ENCODE measurements at regions not wholly inside any gene's neighbourhood (a gene's known extent, or its start where the extent isn't known, plus 50 kb on each side); places are given as distances from the start of the nearest gene placed in this dataset.
"Not testable (repeated sequence)": the region's sequence is repeated elsewhere in the genome, so short reads cannot be mapped to it uniquely, and the experiment has no call there.

- no peak overlapping the region for H3K4me3 ChIP-seq (ENCODE audit: low read depth, low read length)
- H3K27me3 ChIP-seq (ENCODE audit: control insufficient read depth, insufficient read depth, low read length): no peaks in the 10 kb centered on the region
- no peak overlapping the region for H3K9ac ChIP-seq (ENCODE audit: low read depth, low read length)
- H3K4me1 ChIP-seq (ENCODE audit: control insufficient read depth, insufficient read depth, low read length): no peaks in the 10 kb centered on the region
- H3K9me3 ChIP-seq (ENCODE audit: control insufficient read depth, insufficient read depth, low read length): no peaks in the 10 kb centered on the region
- H3K36me3 ChIP-seq (ENCODE audit: control insufficient read depth, insufficient read depth, low read length): no peaks in the 10 kb centered on the region
These were observed 66.1 kb upstream of the C1QTNF9B start for GRCh38 chr13:23963184-23963931.

- H3K9ac ChIP-seq (ENCODE audit: low read depth, low read length): no peak overlapping the region
These were observed 66.6 kb upstream of the C1QTNF9B start for GRCh38 chr13:23963947-23964346.

GRCh38 chr13:23965346-23965745 is 68.0 kb upstream of the C1QTNF9B start:
- Histone ChIP-seq H3K27me3 (ENCODE audit: control insufficient read depth, insufficient read depth, low read length) (no peaks in the 10 kb centered on the region), H3K36me3 (ENCODE audit: control insufficient read depth, insufficient read depth, low read length) (no peaks in the 10 kb centered on the region), H3K4me3 (ENCODE audit: low read depth, low read length) (no peak overlapping the region), H3K9me3 (ENCODE audit: control insufficient read depth, insufficient read depth, low read length) (no peaks in the 10 kb centered on the region), H3K4me1 (ENCODE audit: control insufficient read depth, insufficient read depth, low read length) (no peaks in the 10 kb centered on the region), H3K9ac (ENCODE audit: low read depth, low read length) (no peak overlapping the region)

More at GRCh38 chr13:23963947-23964346, 66.6 kb upstream of the C1QTNF9B start:
- Histone ChIP-seq H3K36me3 (ENCODE audit: control insufficient read depth, insufficient read depth, low read length) (no peaks in the 10 kb centered on the region), H3K4me1 (ENCODE audit: control insufficient read depth, insufficient read depth, low read length) (no peaks in the 10 kb centered on the region), H3K4me3 (ENCODE audit: low read depth, low read length) (no peak overlapping the region), H3K27me3 (ENCODE audit: control insufficient read depth, insufficient read depth, low read length) (no peaks in the 10 kb centered on the region), H3K9me3 (ENCODE audit: control insufficient read depth, insufficient read depth, low read length) (no peaks in the 10 kb centered on the region)

GRCh38 chr13:23966221-23966690 is 69.0 kb upstream of the C1QTNF9B start:
- H3K4me3 ChIP-seq (ENCODE audit: low read depth, low read length): no peak overlapping the region
- no peaks in the 10 kb centered on the region for H3K27me3 ChIP-seq (ENCODE audit: control insufficient read depth, insufficient read depth, low read length)
- no peaks in the 10 kb centered on the region for H3K9me3 ChIP-seq (ENCODE audit: control insufficient read depth, insufficient read depth, low read length)
- no peaks in the 10 kb centered on the region for H3K4me1 ChIP-seq (ENCODE audit: control insufficient read depth, insufficient read depth, low read length)
- H3K9ac ChIP-seq (ENCODE audit: low read depth, low read length): no peak overlapping the region
- no peaks in the 10 kb centered on the region for H3K36me3 ChIP-seq (ENCODE audit: control insufficient read depth, insufficient read depth, low read length)

DNA sequence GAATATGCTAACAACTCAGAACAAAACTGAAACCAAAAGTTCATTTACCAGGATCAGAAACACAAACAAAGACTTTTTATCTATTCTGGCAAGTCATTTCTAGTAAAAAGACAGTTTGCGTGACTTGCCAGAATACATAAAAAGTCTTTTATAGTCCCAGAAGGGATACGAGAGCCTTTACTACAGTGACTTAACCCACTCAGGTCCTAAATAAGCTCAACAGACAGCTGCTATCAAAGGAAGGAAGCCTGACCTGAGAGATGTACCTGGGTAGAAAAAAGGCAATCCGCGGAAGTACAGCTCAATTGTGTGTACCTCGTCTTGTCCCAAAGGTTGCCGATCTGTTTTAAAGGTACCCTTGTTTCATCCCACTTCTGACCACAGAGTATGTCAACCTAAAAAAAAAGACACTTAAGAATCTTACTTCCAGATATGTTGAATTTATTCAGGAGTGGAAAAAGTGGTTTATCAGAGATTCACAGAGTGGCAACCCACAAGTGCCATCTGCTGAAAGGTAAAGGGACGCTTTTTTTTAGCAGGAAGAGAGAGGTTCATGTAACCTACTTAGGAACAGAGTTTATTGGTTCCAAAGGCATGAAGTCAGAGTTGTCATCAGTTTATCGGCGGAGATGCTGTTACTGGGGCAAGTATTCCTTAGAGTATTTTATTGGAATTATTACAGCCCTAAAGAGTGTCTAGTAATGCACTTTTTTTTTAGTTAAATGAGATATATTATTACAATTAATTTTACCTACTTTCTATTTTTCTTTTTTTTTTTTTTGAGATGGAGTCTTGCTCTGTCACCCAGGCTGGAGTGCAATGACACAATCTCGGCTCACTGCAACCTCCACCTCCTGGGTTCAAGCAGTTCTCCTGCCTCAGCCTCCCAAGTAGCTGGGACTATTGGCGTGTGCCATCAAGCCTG is 69.7 kb upstream of the C1QTNF9B start:
- Histone ChIP-seq H3K9ac (ENCODE audit: low read depth, low read length) (no peak overlapping the region), H3K9me3 (ENCODE audit: control insufficient read depth, insufficient read depth, low read length) (no peaks in the 10 kb centered on the region), H3K4me3 (ENCODE audit: low read depth, low read length) (no peak overlapping the region), H3K27me3 (ENCODE audit: control insufficient read depth, insufficient read depth, low read length) (no peaks in the 10 kb centered on the region), H3K4me1 (ENCODE audit: control insufficient read depth, insufficient read depth, low read length) (no peaks in the 10 kb centered on the region), H3K36me3 (ENCODE audit: control insufficient read depth, insufficient read depth, low read length) (no peaks in the 10 kb centered on the region)

GRCh38 chr13:23967792-23968191 is 70.5 kb upstream of the C1QTNF9B start:
- H3K9ac ChIP-seq (ENCODE audit: low read depth, low read length); H3K27me3 ChIP-seq (ENCODE audit: control insufficient read depth, insufficient read depth, low read length): not testable (repeated sequence)

DNA sequence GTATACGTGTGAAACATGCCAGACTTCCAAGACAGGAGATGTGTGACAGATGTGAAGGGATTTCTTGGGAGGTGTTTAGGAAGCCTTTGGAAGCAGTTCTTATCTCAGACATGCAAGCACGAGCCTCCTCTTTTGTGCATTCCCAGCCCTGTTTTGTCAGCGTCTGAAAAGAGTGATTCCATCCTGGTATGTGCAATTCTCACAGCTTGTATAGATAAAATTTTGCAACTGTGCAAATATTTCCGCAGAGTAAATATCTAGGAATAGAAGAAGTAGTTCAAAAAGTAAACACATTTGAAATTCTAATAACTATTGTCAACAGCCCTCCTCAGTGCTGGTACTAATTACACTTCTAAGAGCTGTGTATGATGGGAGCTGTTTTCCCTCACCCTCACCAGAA is 72.3 kb upstream of the C1QTNF9B start:
- Histone ChIP-seq H3K9me3 (ENCODE audit: control insufficient read depth, insufficient read depth, low read length) (no peaks in the 10 kb centered on the region), H3K4me3 (ENCODE audit: low read depth, low read length) (no peak overlapping the region), H3K4me1 (ENCODE audit: control insufficient read depth, insufficient read depth, low read length) (no peaks in the 10 kb centered on the region), H3K9ac (ENCODE audit: low read depth, low read length) (no peak overlapping the region), H3K36me3 (ENCODE audit: control insufficient read depth, insufficient read depth, low read length) (no peaks in the 10 kb centered on the region), H3K27me3 (ENCODE audit: control insufficient read depth, insufficient read depth, low read length) (no peaks in the 10 kb centered on the region)

More at GRCh38 chr13:23967792-23968191, 70.5 kb upstream of the C1QTNF9B start:
- H3K4me1 ChIP-seq (ENCODE audit: control insufficient read depth, insufficient read depth, low read length); H3K9me3 ChIP-seq (ENCODE audit: control insufficient read depth, insufficient read depth, low read length); H3K36me3 ChIP-seq (ENCODE audit: control insufficient read depth, insufficient read depth, low read length); H3K4me3 ChIP-seq (ENCODE audit: low read depth, low read length): not testable (repeated sequence)

DNA sequence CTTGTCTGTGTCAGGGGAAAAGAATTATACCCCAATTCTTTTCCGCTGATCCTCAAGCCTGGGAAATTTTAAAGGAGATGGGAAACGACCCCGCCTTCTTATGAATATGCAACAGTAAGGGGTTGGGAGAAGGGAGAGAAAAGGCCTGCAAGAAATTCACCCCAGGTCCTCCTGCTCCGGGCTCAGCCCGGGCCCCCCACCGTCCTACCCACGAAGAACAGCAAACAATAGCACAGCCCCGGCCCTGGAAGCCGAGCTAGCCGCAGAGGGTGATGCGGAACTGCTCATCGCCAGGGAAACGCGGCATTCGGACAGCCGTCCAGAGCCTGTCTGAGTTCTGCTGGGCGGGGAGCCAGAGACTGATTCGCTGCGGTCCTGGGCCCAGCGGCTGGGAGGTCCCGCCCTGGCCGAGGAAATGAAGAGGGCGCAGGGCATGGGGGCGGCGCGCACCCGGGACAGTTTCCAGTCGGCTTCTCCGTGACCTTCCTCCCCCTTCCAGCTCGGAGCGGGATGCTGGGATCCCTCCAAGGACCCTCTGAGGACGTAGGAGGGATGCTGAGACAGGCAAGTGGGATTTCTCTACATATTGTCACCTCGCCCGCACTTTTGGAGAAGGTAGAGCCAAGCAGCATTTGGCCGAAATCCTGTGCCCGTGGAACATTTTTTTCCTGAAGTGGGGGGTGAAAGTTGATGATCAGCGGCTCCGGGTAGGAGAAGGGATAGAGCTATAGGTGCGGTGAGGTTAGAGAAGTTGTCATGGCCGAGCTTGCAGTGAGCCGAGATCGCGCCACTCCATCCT is 82.3 kb upstream of the C1QTNF9B start:
- peaks cover 2% of the 10 kb centered on the region for H3K27me3 ChIP-seq (ENCODE audit: control insufficient read depth, insufficient read depth, low read length)
- H3K9ac ChIP-seq (ENCODE audit: low read depth, low read length): no peak overlapping the region
- peak overlapping the region; percentile 78 for H3K4me3 ChIP-seq (ENCODE audit: low read depth, low read length)
- peaks cover 2% of the 10 kb centered on the region for H3K4me1 ChIP-seq (ENCODE audit: control insufficient read depth, insufficient read depth, low read length)
- H3K9me3 ChIP-seq (ENCODE audit: control insufficient read depth, insufficient read depth, low read length): no peaks in the 10 kb centered on the region
- H3K36me3 ChIP-seq (ENCODE audit: control insufficient read depth, insufficient read depth, low read length): no peaks in the 10 kb centered on the region

GRCh38 chr13:23980160-23980551 is 82.9 kb upstream of the C1QTNF9B start:
- Histone ChIP-seq H3K4me1 (ENCODE audit: control insufficient read depth, insufficient read depth, low read length) (peaks cover 2% of the 10 kb centered on the region), H3K9ac (ENCODE audit: low read depth, low read length) (no peak overlapping the region), H3K4me3 (ENCODE audit: low read depth, low read length) (peak overlapping the region; percentile 78), H3K36me3 (ENCODE audit: control insufficient read depth, insufficient read depth, low read length) (no peaks in the 10 kb centered on the region), H3K9me3 (ENCODE audit: control insufficient read depth, insufficient read depth, low read length) (no peaks in the 10 kb centered on the region), H3K27me3 (ENCODE audit: control insufficient read depth, insufficient read depth, low read length) (peaks cover 2% of the 10 kb centered on the region)

- Histone ChIP-seq H3K4me3 (ENCODE audit: low read depth, low read length) (no peak overlapping the region), H3K9me3 (ENCODE audit: control insufficient read depth, insufficient read depth, low read length) (no peaks in the 10 kb centered on the region), H3K4me1 (ENCODE audit: control insufficient read depth, insufficient read depth, low read length) (peaks cover 2% of the 10 kb centered on the region), H3K9ac (ENCODE audit: low read depth, low read length) (no peak overlapping the region), H3K27me3 (ENCODE audit: control insufficient read depth, insufficient read depth, low read length) (no peaks in the 10 kb centered on the region), H3K36me3 (ENCODE audit: control insufficient read depth, insufficient read depth, low read length) (no peaks in the 10 kb centered on the region)
These were observed 86.4 kb upstream of the C1QTNF9B start for GRCh38 chr13:23983671-23984070.

GRCh38 chr13:23984546-23984945 is 87.2 kb upstream of the C1QTNF9B start:
- Histone ChIP-seq H3K27me3 (ENCODE audit: control insufficient read depth, insufficient read depth, low read length) (no peaks in the 10 kb centered on the region), H3K4me1 (ENCODE audit: control insufficient read depth, insufficient read depth, low read length) (no peaks in the 10 kb centered on the region), H3K9ac (ENCODE audit: low read depth, low read length) (no peak overlapping the region), H3K9me3 (ENCODE audit: control insufficient read depth, insufficient read depth, low read length) (no peaks in the 10 kb centered on the region), H3K4me3 (ENCODE audit: low read depth, low read length) (no peak overlapping the region), H3K36me3 (ENCODE audit: control insufficient read depth, insufficient read depth, low read length) (no peaks in the 10 kb centered on the region)
